T-helper 9 cell (primary cell): ENCODE measurements at regions not wholly inside any gene's neighbourhood (a gene's known extent, or its start where the extent isn't known, plus 50 kb on each side); places are given as distances from the start of the nearest gene placed in this dataset.
A peak's percentile ranks its signal among the peaks of the same experiment; 100 is the strongest.
"Not testable (repeated sequence)": the region's sequence is repeated elsewhere in the genome, so short reads cannot be mapped to it uniquely, and the experiment has no call there.

ENCODE experiments used
- DNase-seq: peaks from one replicate; pipeline ENCODE4 v3.0.0-alpha.2; 2020

DNA sequence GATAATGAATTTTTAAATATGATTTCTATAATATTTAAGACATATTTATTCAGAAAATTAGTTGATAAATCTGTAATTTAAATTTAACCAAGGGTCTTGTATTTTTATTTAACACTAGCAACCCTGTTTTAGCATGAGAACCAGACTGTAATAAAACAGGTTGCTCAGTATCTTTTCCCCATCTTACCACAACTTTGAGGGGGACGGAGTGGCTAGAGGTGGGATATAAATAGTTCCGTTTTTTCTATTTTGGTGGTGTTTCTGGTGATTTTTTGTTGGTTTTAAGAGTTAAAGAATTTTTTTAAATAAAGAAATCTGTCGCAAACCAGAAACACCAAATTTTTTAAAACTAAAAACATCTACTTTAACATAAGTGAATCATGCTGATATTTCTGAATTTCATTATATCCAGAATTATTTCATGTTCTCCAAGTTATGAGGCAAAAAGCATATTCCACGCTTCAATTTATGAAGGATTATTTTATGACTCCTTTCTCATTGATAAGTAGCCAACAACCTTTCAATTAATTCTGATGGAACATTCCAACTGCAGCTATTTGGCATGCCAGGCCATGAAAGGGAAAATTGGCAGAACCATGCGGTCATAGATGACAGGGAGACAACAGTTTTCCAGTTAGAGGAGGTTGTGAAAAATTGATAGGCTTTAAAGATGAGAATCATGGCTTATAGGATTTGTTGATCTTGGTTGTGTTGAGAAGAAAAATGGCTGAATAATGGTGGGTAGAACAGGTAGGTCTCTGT, 151.9 kb upstream of the CARMIL1 start:
- DNase-seq, result no peak

DNA sequence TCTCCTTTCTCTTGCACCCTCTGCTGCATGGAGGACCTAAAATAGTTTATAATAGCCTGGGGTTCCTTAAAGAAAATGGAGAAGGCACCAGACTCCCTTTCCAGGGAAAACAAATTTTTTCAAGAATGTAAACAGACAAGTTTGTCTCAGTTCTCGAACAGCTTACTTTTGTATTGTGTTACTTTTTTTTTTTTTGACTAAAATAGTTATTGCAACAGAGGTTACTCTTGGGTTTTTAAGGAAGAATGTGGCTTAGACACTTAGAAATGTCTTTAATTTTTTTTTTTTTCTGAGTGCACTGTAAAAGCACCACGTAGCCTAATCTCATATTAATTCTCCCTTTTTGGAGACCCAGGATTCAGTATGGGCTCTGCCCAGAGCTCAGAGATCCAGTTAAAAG, 148.7 kb upstream of the CARMIL1 start:
- no peak for DNase-seq

DNA sequence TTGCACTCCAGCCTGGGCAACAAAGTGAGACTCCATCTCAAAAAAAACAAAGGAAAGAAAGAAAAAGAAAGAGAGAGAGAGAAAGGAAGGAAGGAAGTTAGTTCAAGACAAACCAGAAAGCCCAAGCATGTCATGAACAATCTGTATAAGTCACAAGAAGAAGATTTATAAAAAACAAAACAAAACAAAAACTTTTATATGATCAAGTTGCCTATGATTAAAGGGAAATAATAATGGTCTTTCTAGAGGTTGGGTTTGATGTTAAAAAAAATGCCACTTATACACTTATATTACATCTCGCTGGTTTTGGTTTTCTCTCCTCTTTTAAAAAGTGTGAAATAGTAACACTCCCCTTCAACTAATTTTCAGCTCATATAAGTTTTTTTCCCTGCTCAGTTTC, 146.2 kb upstream of the CARMIL1 start:
- no peak for DNase-seq

DNA sequence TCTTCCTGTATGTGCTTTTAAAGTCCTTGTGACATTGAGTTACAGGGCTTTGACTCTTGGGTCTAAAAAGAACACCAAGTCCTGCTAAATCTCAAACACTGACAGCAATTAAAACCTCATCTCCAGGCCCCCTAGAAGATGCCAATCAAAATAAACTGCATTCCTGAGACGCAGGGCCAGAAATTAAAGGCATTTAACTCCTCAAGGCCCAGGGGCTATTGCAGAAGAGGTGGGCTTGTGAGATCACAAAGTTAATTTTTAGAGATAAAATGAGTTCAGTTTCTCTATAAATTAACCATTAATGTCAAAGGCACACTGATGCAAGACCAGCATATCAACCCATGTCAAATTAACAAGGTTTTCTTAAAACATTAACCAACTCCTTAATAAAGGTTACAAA, 145.6 kb upstream of the CARMIL1 start:
- DNase-seq, result no peak

DNA sequence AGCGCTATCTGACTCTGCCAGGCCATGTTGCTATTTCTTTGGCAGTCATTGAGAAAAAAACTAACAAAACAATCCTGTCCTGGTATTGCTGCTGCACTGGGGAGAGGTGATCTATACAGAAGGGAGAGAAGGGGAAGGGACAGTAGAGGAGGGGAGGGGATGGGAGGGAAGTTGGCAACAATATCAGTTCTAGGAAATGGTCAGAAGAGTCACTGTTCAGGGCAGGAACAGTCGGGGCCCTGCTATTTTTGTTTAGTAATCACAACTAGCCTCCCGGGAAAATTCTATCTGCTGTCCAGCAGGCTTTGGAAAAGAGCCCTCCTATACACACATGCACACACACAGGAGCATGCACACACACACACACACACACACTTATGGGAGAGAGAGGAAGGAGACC, 142.3 kb upstream of the CARMIL1 start:
- no peak for DNase-seq

DNA sequence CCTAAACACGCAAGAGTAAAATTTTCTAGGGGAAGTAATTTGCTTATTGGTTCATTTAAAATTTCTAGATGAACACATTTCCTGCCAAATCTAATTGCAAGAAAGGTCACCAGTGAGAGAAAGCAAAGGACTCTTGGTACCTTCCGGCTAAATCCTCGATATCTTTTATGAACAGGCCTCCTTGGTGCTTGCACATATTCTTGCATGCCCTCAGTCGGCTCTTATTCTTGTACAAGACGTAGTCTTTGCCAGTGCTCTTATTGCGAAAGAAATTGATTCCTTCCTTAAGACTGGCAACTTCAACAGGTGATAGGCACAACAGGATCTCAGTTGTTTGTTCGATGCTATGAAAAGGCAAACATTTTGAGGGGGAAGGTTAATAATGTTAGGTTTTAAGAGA, 141.7 kb upstream of the CARMIL1 start:
- DNase-seq, result no peak

DNA sequence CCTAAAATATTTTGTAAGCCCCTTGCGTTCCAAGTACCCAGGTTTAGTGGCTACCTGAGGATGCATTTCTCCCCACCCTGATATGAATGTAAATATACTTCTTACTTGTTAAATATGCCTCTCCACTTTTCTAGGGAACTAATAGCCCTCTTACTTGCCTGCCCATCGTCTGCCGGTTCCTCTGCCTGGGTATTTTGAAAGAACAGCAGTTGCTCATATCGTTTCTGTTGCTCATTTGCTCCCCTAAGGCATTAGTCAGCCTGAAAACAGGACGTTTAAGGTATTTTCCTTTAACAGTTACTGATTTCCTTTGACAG, 141.3 kb upstream of the CARMIL1 start:
- no peak for DNase-seq

DNA sequence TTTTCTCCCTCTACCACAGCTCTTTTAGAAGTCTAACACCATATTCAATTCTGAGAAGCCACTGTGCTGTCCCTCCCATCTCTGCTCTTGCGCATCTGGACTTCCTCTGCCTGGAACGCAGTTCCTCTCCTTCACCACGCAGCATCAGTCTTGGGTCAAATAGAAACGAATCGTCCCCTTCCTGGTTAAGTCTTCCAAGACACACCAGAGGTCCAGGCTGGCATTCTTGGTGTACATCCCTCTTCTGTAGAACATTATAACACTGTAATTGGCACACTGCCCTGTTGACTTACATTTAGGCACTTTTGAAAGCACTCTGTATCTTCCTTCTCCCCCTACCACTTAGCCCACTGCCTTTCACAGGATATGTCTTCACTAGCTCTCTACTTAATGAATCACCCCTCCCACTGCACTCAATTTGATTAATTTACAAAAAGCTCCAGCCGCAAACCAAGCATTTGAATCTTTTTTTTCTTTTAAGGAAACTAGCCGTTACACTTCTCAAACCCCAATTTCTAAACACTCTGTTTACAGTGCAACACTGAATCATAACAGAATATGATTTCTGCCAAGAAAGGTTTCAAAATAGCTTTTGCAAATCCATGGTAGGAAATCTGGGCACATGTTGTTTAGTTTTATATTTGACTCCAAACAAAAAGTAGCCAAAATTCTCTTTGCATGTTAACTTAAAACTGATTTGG, 140.8 kb upstream of the CARMIL1 start:
- peak; percentile 21 for DNase-seq

DNA sequence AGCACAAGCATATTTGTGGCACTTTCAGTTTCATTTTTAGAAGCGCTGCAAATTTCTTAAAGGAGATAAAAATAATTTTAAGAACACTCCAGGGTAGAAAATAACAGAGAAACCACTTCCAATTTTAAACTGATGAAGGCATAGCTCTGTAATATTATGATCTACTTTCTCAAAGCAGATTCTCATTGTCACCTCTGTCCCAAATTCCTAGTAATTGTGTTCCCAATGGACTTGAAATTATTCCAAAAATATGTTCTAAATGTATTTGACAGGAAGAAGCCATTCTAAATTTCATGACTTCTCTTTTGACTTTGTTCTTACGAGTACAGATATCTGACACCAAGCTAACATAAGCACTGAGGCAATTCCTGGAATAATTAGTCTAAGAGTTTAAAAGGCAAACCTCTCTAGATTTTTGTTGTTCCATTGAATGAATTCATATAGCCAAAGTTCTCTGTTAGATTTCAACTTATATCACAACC, 140.2 kb upstream of the CARMIL1 start:
- DNase-seq, result no peak

DNA sequence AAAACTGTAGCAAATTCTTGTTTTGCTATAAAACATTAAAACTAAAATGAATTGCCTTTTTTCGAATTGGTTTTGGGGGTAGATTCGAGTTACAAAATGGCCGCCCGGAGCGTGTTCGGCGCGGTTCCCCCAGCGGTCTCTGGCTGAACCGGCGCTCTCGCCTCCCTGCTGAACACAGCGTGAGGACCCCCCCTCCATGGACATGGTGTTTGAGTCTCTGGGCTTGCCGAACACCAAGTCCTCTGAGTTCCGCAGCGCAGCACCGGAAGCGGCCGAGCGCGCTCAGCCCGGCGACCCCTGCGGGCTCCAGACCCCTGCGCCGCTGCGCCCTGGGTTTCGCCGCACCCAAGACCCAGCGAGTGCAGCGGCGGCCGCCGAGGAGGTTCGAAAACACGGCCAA, 139.6 kb upstream of the CARMIL1 start:
- DNase-seq, result not testable (repeated sequence)

DNA sequence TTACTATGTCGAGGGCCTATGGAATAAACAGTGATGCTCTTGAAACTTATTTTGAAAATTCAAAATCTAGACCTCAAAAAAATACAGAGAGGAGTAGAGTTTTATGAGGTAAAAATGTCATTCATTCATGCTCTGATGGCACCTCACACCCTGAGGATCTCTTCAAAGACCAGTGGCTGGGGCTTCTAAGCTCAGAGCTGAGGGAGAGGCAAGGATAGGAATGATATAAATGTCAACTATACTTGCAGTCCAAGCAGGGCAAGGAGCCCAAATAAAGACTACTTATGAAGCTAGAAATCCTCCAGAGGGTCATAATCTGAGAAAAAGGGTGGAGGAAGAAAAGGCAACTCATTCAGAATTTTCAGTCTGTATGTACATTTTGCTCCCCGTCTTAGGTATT, 136.7 kb upstream of the CARMIL1 start:
- DNase-seq, result no peak

DNA sequence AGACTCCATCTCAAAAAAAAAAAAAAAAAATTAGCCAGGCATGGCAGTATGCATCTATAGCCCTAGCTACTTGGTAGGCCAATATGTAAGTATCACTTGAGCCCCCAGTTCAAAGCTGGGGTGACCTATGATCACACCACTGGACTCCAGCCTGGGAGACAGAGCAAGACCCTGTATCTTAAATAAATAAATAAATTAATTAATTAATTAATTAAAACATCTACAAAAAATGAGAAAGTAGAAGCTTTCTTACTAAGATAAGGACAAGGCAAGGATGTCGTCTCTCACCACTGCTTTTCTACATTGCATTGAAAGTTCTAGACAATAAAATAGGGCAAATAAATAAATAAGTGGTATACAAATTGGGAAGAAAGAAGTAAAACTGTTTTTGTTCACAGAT, 134.3 kb upstream of the CARMIL1 start:
- no peak for DNase-seq

DNA sequence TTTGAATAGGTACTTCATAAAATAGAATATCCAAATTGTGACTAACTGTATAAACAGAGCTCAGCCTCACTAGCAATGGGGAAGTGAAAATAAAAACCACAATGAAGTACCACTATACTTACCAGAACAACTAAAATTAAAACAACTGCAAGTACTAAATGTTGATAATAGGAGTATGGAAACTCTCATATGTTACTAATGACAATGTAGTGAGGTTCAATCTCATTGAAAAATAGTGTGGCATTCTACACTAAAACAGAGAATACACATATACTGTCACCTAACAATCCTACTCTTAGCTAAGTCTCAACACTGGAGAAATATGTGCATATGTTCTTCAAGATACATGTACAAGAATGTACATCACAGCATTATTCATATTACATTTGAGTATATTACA, 132.0 kb upstream of the CARMIL1 start:
- DNase-seq, result no peak

DNA sequence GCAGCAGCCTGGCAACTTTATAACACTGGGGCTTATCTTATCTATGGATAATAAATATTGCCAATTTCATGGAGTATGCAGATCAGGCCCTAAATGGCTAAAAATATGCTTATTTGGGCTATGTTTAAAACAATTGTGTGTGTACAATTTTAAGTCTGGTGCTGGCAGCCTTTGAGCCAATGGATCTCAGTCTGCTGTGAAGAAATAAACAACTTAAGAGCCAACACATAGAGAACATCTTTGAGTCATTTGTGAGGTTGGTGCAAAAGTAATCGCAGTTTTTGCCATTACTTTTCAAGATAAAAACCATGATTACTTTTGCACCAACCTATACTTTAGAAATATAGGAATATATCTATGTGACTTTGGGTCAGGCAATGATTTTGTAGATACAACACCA, 129.1 kb upstream of the CARMIL1 start:
- no peak for DNase-seq

DNA sequence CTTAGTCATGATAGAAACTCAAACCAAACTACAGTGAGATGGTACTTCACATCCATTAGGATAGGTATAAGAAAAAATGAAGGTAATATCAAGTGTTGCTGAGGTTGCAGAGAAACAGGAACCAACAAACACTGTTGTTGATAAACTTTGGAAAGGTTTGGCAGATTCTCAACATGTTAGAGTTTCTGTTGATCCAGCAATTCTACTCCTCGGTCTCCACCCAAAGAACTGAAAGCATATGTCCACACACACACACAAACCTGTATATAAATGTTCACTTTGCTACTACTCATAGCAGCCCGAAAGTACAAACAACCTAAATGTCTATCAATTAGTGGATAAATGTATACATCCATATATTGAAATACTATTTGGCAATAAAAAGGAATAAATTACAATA, 128.3 kb upstream of the CARMIL1 start:
- no peak for DNase-seq

DNA sequence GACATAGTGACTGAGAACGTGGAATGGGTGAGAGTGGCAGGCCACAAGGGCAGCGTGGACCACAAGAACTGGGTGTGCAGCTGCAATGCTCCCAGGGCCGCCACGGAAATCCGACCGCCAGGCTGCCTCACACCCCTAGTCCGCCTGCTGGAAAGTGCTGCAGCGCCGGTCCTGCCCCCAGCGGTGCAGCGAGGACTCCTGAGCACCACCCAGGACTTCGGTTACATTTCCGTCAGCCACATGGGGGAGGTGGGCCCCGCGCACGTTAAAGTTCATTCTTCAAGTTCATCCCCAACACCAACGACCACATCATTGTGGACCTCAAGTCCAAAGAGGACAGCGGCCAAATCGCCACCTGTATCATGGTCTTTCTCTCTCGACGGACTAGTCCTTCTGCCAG, 126.1 kb upstream of the CARMIL1 start:
- no peak for DNase-seq

DNA sequence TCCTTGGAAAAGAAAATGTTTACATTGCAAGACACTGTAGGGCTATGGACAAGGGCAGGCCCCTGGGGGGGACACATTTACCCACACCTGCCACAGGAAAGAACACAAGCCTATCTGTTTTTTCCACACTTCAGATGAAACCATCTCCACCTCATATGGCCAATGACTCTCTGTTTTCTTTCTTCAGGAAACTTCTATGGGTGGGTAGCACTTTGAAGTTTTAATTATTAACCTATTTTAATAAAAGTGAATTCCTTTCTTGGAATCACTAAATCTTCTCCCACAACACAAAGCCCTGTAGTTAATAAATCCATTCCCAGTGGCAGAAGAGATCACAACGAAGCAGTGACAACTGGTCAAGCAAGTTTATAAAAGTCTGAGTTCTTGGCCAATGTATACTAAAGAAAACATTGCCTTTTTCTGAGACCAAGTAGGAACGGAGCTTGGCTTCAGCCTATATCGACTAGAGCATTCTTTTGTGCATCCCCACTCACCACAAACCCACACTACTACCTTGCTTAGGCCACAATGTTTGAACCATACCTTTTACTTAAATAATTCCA, 125.1 kb upstream of the CARMIL1 start:
- no peak for DNase-seq

DNA sequence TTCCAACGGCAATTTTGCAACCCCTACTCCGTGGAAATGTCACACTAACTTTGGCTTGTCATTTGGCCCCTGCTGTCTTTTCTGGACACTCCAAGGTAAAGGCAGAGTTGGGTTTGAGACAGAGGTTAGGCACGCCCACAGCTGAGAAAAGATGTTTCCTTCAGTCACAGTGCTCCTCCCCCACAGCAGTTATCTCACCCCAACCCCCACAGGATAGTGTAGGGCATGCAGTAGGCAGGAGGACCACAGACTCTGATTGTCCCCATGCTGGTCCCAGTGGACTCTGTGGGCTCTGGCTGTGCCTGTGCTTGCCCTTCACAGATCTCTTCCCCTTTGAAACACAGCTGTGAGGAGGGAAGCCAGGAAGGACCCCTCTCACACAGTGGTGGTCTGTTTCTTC, 124.0 kb upstream of the CARMIL1 start:
- DNase-seq, result no peak

DNA sequence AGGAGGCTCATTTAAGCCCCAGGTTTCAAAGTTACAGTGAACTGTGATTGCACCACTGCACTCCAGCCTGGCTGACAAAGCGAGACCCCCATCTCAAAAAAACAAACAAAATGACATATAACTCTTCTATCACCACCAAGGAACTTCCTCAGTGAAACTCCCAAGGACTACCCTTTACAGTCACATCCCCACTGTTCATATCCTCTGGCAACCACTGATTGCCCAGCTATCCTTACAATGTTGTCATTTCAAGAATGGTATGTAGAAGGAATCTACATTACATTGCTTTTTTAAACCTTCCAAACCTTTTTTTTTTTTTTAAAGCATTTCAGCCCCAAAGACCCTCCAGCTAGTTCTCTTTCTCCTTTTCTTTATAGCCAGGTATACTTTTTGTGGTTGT, 123.1 kb upstream of the CARMIL1 start:
- no peak for DNase-seq

DNA sequence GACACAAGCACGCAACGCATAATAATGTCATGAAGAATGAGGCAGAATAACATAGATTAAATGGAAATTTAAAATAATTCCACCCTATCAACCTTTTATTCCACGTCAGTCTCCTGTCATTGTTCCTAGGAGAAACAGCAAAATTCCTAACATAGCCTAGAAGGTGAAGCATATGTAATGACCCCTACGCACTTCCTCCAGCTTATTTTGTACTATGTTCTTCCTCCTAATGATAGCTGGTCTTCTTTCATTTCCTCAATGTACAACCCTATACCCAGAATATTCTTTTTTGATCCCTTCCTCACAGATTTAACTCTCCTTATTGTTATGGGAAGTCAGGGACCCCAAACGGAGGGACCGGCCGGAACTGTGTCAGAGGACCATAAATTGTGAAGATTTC, 122.0 kb upstream of the CARMIL1 start:
- no peak for DNase-seq

DNA sequence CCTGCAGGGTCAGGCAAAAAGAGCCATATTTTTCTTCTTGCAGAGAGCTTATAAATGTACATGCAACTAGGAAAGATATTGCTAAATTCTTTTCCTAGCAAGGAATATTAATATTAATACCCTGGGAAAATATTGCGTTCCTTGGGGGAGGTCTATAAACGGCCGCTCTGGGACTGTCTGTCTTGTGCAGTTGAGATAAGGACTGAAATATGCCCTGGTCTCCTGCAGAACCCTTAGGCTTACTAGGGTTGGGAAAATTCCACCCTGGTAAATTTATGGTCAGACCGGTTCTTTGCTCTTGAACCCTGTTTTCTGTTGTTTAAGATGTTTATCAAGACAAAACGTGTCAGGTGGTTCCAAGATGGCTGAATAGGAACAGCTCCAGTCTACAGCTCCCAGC, 121.3 kb upstream of the CARMIL1 start:
- no peak for DNase-seq

DNA sequence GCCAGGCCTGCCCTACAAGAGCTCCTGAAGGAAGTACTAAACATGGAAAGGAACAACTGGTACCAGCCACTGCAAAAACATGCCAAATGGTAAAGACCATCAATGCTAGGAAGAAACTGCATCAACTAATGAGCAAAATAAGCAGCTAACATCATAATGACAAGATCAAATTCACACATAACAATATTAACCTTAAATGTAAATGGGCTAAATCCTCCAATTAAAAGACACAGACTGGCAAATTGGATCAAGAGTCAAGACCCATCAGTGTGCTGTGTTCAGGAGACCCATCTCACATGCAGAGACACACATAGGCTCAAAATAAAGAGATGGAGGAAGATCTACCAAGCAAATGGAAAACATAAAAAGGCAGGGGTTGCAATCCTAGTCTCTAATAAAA, 119.0 kb upstream of the CARMIL1 start:
- not testable (repeated sequence) for DNase-seq

DNA sequence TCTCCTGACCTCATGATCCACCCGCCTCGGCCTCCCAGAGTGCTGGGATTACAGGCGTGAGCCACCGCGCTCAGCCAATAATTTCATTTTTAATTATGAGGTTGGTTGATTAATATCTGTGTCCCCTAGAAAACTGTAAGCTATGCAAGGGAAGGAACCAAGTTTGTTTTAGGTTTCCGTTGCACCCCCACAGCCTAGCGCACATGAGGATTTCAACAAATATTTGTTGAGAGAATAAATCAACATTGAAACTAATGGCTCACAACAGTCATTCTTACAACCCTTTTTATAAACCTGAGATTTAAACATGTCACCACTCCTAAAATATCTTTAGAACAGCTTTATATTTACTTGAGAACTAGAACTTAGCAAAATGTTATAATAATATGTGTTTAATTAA, 114.0 kb upstream of the CARMIL1 start:
- no peak for DNase-seq

DNA sequence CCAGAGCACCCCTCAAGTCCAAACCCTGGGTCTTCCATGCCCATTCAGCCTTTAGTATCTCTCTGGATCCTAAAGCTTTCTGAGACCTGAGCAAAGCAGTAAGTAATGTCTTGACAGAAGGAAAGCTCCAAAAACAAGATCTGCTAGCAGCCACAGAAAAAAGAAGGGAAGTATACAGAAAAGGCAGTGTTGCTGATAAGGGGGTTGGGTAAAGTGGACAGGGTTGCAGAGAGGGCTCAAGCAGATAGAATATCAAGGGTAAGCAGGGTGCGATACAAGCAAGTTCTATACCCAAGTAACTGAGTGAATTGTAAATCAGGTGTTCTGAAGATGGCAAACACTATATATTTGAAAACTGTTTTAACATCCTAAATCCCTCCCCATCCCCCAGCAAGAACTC, 113.4 kb upstream of the CARMIL1 start:
- DNase-seq, result no peak
